GM12874 (cell line): ENCODE measurements at regions not wholly inside any gene's neighbourhood (a gene's known extent, or its start where the extent isn't known, plus 50 kb on each side); places are given as distances from the start of the nearest gene placed in this dataset.

ENCODE experiments used
- TF ChIP-seq, protein P1 (sequence below): IDR thresholded peaks from 2 replicates; pipeline ENCODE4 v1.5.1; 2011; ENCODE audit warnings: low read depth, mild to moderate bottlenecking, control low read depth, low read length, moderate library complexity; ENCODE audit not compliant: insufficient read depth

DNA sequence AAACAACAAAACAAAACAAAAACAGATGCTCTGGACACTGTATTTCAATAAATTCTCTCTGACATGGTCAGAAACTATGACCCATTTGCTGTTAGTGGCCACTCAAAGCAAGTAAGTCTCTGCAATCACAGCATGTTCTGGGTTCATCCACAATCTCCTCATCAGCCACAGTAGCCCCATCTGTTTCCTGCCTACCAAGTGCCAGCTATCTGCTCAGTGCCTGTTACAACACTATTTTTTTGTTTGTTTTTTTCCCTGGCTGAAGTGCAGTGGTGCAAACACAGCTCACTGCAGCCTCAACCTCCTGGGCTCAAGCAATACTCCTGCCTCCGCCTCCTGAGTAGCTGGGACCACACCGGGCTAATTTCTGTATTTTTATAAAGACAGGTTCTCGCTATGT lies 137.9 kb downstream of the SOX9 start:
- TF ChIP-seq, protein P1, sequence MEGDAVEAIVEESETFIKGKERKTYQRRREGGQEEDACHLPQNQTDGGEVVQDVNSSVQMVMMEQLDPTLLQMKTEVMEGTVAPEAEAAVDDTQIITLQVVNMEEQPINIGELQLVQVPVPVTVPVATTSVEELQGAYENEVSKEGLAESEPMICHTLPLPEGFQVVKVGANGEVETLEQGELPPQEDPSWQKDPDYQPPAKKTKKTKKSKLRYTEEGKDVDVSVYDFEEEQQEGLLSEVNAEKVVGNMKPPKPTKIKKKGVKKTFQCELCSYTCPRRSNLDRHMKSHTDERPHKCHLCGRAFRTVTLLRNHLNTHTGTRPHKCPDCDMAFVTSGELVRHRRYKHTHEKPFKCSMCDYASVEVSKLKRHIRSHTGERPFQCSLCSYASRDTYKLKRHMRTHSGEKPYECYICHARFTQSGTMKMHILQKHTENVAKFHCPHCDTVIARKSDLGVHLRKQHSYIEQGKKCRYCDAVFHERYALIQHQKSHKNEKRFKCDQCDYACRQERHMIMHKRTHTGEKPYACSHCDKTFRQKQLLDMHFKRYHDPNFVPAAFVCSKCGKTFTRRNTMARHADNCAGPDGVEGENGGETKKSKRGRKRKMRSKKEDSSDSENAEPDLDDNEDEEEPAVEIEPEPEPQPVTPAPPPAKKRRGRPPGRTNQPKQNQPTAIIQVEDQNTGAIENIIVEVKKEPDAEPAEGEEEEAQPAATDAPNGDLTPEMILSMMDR = no peak

DNA sequence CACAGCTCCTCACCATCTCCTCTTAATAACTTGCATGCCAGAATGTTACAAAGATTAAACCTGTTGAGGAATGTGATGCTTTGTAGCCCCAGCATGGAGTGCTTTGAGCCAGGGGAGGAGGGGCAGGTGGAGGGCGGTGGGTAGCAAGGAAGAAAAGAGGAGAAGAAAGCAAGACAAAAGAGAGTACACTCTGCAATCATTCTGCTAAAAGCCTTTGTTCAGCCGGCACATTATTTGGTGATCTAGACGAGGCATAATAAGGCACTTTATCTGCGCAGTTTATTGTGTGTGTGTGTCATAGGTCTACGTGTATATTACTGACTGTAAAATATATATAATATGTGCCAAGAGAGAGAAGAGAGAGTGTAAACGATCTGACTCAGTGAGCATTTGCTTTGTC lies 139.1 kb downstream of the SOX9 start:
- TF ChIP-seq, protein P1 = no peak

DNA sequence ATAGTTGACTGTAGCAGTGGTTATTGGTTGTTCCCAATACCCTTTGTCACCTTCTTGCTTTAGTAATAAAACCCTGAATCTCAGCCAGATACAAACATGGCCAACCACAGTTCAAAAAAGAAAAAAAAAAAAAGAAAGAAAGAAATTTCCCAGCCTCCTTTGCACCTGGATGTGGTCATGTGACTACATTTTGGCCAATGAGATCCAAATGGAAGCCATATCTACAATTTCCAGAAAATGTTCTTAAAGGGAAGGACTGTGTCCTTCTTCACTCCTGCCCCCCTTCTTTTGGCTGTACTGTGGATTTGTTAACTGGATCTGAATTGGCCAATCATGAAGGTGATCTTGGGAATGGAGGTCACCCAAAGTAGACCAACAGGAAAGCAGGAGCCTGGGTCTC lies 141.9 kb downstream of the SOX9 start:
- TF ChIP-seq, protein P1 = no peak

DNA sequence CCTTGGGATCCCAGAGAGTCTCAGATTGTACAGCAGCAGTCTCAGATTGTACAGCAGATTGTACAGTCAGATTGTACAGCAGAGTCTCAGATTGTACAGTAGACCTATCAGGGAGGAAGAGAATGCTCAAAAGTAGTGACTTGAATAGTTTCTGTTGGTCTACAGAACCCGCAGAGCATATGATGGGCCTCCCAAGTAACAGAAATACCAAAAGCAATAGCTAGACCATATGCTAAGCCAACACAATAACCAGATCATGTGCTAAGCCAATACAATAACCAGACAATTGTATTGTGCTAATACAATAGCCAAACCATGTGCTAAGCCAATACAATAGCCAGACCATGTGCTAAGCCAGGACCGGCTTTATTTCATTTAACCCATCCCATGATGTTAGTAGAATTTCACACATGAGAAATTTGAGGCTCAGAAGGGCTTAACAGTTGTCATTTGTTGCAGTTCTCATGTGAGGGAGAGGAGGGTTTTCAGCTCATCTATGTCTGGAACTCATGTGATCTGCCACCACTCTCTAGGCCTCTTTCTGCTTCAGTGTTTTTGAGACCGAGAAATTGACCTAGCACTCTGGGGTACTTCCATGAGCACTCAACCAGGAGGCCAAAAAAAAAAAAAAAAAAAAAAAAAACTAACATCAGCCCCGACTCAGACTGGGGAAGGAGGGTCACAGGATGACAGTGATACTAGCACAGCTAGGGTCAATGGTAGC lies 144.0 kb downstream of the SOX9 start:
- TF ChIP-seq, protein P1 = no peak

DNA sequence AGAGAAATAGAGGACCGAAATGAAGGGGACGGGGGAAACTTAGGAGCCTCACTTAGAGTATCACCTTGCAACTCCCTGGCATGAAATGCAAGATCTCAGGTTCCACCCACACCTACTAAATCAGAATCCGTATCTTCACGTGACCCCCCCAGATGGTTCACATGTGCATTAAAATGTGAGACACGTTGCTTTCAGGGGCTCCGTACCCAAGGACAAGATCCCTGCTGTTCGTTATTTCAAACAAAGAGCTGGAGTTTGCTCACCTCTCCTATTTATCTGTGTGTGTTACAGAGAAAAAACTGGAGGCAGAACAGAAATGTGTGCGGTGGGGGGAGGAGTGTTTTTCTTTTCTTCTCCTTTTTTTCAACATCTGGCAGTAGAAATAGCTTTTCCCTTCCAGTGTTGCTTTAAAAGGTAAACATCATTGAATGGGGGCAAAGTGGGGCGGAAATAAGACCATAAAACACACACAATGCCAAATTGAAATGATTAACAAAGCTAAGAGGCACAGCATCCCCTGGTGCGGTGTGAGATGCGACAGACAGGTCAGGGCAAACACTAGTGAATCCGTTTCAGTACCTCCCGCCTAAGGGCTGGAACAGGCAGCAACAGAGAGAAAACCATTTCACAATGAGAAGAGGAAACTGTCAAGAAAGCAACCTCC lies 145.4 kb downstream of the SOX9 start:
- TF ChIP-seq, protein P1 = no peak

DNA sequence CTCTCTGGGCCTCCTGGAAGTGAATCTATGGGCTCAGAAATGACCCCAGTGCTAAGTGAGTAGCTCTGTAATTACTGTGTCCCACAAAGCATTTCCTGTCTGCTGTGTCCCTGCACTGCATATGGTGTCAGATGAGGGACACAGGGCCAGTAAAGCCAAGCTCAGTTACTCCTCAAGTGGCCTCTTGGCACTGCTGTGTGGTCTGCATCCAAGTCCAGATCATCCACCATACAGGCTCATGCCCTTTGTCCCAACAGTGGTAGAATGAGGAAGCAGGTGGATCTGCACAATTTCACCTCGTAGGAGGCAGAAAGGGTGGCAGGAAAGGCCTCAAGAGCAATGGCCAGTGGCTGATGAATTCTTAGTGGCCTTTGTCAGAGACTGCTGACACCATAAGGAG lies 146.8 kb downstream of the SOX9 start:
- TF ChIP-seq, protein P1 = no peak

DNA sequence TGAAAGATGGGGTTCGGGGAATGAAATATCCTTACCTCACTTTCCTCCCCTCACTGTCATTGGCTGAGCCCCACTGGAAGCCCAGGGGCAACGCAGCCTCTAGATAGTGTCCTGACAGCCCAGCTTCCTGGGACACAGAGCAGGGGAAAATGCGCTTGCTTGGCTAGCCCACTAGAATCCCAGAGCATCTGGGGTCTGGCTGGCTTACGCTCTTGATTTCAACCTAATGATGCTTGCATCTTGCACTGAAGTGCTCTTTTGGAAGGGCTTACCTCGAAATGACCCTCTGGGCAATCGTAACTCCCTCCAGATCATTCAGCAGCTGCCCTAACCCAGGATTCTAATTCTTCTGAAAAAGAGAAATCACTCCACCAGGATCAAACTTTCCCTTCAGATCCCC lies 147.6 kb downstream of the SOX9 start:
- TF ChIP-seq, protein P1 = no peak
